ENCODE measurements at regions not wholly inside any gene's neighbourhood (a gene's known extent, or its start where the extent isn't known, plus 50 kb on each side); places are given as distances from the start of the nearest gene placed in this dataset.

DNA sequence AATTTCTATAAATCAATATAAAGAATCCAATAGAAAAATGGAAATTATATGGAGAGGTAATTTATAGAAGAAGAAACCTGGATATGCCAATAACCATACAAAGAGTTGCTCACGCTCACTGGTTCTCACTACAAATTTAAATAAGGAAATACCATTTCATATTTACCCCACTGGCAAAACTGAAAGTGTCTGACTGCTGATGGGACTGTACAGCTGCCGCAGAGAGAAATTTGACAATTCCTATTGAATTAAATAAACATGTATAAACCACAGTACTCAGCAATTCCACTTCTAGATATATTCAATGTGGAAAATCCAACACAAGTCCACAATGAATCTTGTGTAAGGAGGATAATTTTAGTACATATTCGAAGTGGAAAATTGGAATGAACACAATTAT, 830.4 kb upstream of the GRAMD2B start:
- Histone ChIP-seq H3K9me3 (no peaks in the 10 kb centered on the region), H3K27ac (no peak overlapping the region), H3K36me3 (no peaks in the 10 kb centered on the region), H3K27me3 (no peaks in the 10 kb centered on the region), H3K4me1 (no peaks in the 10 kb centered on the region), H3K4me3 (no peak overlapping the region)
- TF ChIP-seq POLR2A (IDR thresholded peaks at IDR 0.05): no peak
- intact Hi-C loops (cut with DNase I; ENCODE audit: low total_unique reads): no loop called here
- no peak for DNase-seq
- WGBS, 2 donors (ENCODE audit: low coverage in 1 of 2): 65 to 73% methylated on average over 3 of the region's 3 CpGs
- in situ Hi-C loops (cut with MboI; ENCODE audit: low pct_ligation_motif_present in 1 of 4, low pct_unique_long_range_greater_than_20kb in 1 of 4, low sequenced_read_pairs in 3 of 4): no loop called here

GRCh38 chr5:125595095-125595494, 828.1 kb upstream of the GRAMD2B start:
- in situ Hi-C loops (cut with MboI; ENCODE audit: low pct_ligation_motif_present in 1 of 4, low pct_unique_long_range_greater_than_20kb in 1 of 4, low sequenced_read_pairs in 3 of 4): no loop called here
- H3K27ac ChIP-seq: peak overlapping the region in 2 of 4 donors; percentile 13 to 23
- DNase-seq: peak; percentile 48

DNA sequence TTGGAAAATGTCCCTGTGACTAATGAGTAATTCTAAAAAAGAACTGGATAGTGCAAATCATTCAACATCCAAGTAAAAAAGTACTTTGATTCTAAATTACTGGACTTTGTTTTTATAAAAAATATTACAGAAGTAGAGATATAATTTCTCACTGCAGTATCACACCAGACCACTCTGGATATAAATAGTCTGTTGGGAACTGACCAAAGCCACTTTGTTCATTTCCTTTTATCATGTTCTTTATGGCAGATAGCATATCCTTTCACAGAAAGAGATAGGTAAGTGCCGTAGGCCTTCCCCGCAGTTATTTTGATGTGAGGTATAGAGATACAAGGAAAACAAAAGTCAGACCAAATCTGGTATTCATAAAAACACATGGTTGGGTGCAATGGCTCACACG, 827.4 kb upstream of the GRAMD2B start:
- no peaks in the 10 kb centered on the region for H3K36me3 ChIP-seq
- no peaks in the 10 kb centered on the region for H3K4me1 ChIP-seq
- intact Hi-C loops (cut with DNase I; ENCODE audit: low total_unique reads) (no loop called here), in situ Hi-C loops (cut with MboI; ENCODE audit: low pct_ligation_motif_present in 1 of 4, low pct_unique_long_range_greater_than_20kb in 1 of 4, low sequenced_read_pairs in 3 of 4) (no loop called here)
- no peaks in the 10 kb centered on the region for H3K9me3 ChIP-seq
- WGBS, 2 donors (ENCODE audit: low coverage in 1 of 2): 97 to 100% methylated on average over 2 to 3 of the region's 3 CpGs
- H3K4me3 ChIP-seq: no peak overlapping the region
- TF ChIP-seq, protein P1, sequence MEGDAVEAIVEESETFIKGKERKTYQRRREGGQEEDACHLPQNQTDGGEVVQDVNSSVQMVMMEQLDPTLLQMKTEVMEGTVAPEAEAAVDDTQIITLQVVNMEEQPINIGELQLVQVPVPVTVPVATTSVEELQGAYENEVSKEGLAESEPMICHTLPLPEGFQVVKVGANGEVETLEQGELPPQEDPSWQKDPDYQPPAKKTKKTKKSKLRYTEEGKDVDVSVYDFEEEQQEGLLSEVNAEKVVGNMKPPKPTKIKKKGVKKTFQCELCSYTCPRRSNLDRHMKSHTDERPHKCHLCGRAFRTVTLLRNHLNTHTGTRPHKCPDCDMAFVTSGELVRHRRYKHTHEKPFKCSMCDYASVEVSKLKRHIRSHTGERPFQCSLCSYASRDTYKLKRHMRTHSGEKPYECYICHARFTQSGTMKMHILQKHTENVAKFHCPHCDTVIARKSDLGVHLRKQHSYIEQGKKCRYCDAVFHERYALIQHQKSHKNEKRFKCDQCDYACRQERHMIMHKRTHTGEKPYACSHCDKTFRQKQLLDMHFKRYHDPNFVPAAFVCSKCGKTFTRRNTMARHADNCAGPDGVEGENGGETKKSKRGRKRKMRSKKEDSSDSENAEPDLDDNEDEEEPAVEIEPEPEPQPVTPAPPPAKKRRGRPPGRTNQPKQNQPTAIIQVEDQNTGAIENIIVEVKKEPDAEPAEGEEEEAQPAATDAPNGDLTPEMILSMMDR (IDR thresholded peaks at IDR 0.05): no peak
- TF ChIP-seq POLR2AphosphoS5 (IDR thresholded peaks at IDR 0.05) (no peak), EP300 (IDR thresholded peaks at IDR 0.05; ENCODE audit: low read depth) (no peak), POLR2A (IDR thresholded peaks at IDR 0.05) (no peak)
- no peak for DNase-seq
- no peaks in the 10 kb centered on the region for H3K27me3 ChIP-seq
- H3K27ac ChIP-seq: peak overlapping the region in 2 of 4 donors; percentile 13 to 23

More at GRCh38 chr5:125595095-125595494, 828.1 kb upstream of the GRAMD2B start:
- no peaks in the 10 kb centered on the region for H3K36me3 ChIP-seq
- H3K4me3 ChIP-seq: no peak overlapping the region
- TF ChIP-seq, protein P1 (IDR thresholded peaks at IDR 0.05): no peak
- TF ChIP-seq POLR2AphosphoS5 (IDR thresholded peaks at IDR 0.05): peak in 2 of 3 donors; percentile 71 to 79
- no peaks in the 10 kb centered on the region for H3K9me3 ChIP-seq
- no peaks in the 10 kb centered on the region for H3K27me3 ChIP-seq
- WGBS, 2 donors (ENCODE audit: low coverage in 1 of 2): 70% methylated on average over 6 of the region's 6 CpGs; no CpG with 5 or more reads in 1 of the 2 donors
- intact Hi-C loops (cut with DNase I; ENCODE audit: low total_unique reads): no loop called here
- H3K4me1 ChIP-seq: no peaks in the 10 kb centered on the region

DNA sequence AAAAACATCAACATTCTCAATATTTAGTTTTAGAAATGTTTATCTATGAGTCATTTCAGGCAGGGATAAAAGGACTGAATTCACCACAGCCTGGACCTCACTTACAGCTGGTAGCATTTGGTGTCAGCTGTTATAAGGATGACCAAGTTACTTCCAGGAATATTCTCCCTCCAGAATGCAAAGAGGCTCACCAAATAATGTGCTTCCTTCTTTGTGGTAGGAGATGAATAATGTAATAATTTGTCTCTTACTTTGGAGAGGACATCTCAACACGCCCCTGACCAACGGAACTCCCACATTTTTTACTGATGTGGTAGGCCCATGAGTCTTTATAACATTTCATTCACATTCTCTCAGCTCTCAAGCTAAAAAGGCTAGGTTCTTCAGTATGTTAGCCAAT, 825.9 kb upstream of the GRAMD2B start:
- H3K36me3 ChIP-seq: no peaks in the 10 kb centered on the region
- H3K9me3 ChIP-seq: no peaks in the 10 kb centered on the region
- no peaks in the 10 kb centered on the region for H3K27me3 ChIP-seq
- intact Hi-C loops (cut with DNase I; ENCODE audit: low total_unique reads) (no loop called here), in situ Hi-C loops (cut with MboI; ENCODE audit: low pct_ligation_motif_present in 1 of 4, low pct_unique_long_range_greater_than_20kb in 1 of 4, low sequenced_read_pairs in 3 of 4) (no loop called here)
- DNase-seq: no peak
- H3K4me1 ChIP-seq: peaks cover 0 to 7% (median 3%) of the 10 kb centered on the region in 4 donors
- H3K4me3 ChIP-seq: no peak overlapping the region
- WGBS, 2 donors (ENCODE audit: low coverage in 1 of 2): 69 to 82% methylated on average over 2 of the region's 2 CpGs
- TF ChIP-seq, protein P1 (IDR thresholded peaks at IDR 0.05): no peak
- TF ChIP-seq POLR2A (IDR thresholded peaks at IDR 0.05) (no peak), POLR2AphosphoS5 (IDR thresholded peaks at IDR 0.05) (peak in 1 of 3 donors; percentile 48), EP300 (IDR thresholded peaks at IDR 0.05; ENCODE audit: low read depth) (no peak)
- peak overlapping the region in 2 of 4 donors; percentile 2 to 28 for H3K27ac ChIP-seq

GRCh38 chr5:125600559-125600958, 822.6 kb upstream of the GRAMD2B start:
- H3K4me1 ChIP-seq: peaks cover 0 to 9% (median 6%) of the 10 kb centered on the region in 4 donors
- 91 to 100% methylated on average over 1 of the region's 1 CpG for WGBS, 2 donors (ENCODE audit: low coverage in 1 of 2)
- H3K4me3 ChIP-seq: no peak overlapping the region
- in situ Hi-C loops (cut with MboI; ENCODE audit: low pct_ligation_motif_present in 1 of 4, low pct_unique_long_range_greater_than_20kb in 1 of 4, low sequenced_read_pairs in 3 of 4) (no loop called here), intact Hi-C loops (cut with DNase I; ENCODE audit: low total_unique reads) (no loop called here)
- H3K27me3 ChIP-seq: no peaks in the 10 kb centered on the region
- H3K27ac ChIP-seq: no peak overlapping the region
- no peaks in the 10 kb centered on the region for H3K36me3 ChIP-seq
- DNase-seq: no peak
- H3K9me3 ChIP-seq: no peaks in the 10 kb centered on the region
- TF ChIP-seq EP300 (IDR thresholded peaks at IDR 0.05; ENCODE audit: low read depth) (no peak), POLR2AphosphoS5 (IDR thresholded peaks at IDR 0.05) (no peak), POLR2A (IDR thresholded peaks at IDR 0.05) (no peak)
- TF ChIP-seq, protein P1 (IDR thresholded peaks at IDR 0.05): no peak
